ENCODE measurements at regions not wholly inside any gene's neighbourhood (a gene's known extent, or its start where the extent isn't known, plus 50 kb on each side); places are given as distances from the start of the nearest gene placed in this dataset.

- no peaks in the 10 kb centered on the region for H3K79me2 ChIP-seq (ENCODE audit: low read length)
- ATAC-seq, result no peak
- POLR2A ChIA-PET (ENCODE audit: unreplicated experiment), result no interaction called here
- no peak overlapping the region for H3K9ac ChIP-seq (ENCODE audit: low read length)
- no peak overlapping the region for H3K27ac ChIP-seq (ENCODE audit: low read length)
- H3K27me3 ChIP-seq (ENCODE audit: low read length), result no peaks in the 10 kb centered on the region
- TF ChIP-seq EZH2 (IDR thresholded peaks at IDR 0.05; ENCODE audit: low read length, unreplicated experiment) (no peak), EZH2phosphoT487 (IDR thresholded peaks at IDR 0.05; ENCODE audit: borderline replicate concordance, low read length) (no peak)
- TF ChIP-seq, protein P1, sequence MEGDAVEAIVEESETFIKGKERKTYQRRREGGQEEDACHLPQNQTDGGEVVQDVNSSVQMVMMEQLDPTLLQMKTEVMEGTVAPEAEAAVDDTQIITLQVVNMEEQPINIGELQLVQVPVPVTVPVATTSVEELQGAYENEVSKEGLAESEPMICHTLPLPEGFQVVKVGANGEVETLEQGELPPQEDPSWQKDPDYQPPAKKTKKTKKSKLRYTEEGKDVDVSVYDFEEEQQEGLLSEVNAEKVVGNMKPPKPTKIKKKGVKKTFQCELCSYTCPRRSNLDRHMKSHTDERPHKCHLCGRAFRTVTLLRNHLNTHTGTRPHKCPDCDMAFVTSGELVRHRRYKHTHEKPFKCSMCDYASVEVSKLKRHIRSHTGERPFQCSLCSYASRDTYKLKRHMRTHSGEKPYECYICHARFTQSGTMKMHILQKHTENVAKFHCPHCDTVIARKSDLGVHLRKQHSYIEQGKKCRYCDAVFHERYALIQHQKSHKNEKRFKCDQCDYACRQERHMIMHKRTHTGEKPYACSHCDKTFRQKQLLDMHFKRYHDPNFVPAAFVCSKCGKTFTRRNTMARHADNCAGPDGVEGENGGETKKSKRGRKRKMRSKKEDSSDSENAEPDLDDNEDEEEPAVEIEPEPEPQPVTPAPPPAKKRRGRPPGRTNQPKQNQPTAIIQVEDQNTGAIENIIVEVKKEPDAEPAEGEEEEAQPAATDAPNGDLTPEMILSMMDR (conservative IDR thresholded peaks at IDR 0.05; ENCODE audit: low read depth, low read length), result no peak
- H3F3A ChIP-seq (ENCODE audit: low read length, unreplicated experiment), result no peaks in the 10 kb centered on the region
- no peaks in the 10 kb centered on the region for H4K20me1 ChIP-seq (ENCODE audit: low read length)
- BruUV-seq (replicated peaks), result no TSS peak
- CTCF ChIA-PET, result no interaction called here
- DNase-seq, result peak; percentile 29
- no peaks in the 10 kb centered on the region for H3K9me2 ChIP-seq (replicated peaks; ENCODE audit: low read length)
- H3K4me3 ChIP-seq (ENCODE audit: low read length), result no peak overlapping the region
- H3K4me1 ChIP-seq (ENCODE audit: insufficient read depth, low read length), result peaks cover 46% of the 10 kb centered on the region
- intact Hi-C loops (cut with micrococcal nuclease), result loop anchor here (10.0 kb wide), 2 partner anchors 223 to 283 kb away; no protein-coding TSS in a partner anchor
- H3K36me3 ChIP-seq (ENCODE audit: low read depth, low read length), result no peaks in the 10 kb centered on the region
- H3K9me3 ChIP-seq (ENCODE audit: low read length), result no peaks in the 10 kb centered on the region
- H3K4me2 ChIP-seq (ENCODE audit: low read length), result no peak overlapping the region
- H2AFZ ChIP-seq (ENCODE audit: low read length), result no peak overlapping the region
Measured at GRCh38 chr1:221881805-221882581, 140.1 kb upstream of the DUSP10 start.

DNA sequence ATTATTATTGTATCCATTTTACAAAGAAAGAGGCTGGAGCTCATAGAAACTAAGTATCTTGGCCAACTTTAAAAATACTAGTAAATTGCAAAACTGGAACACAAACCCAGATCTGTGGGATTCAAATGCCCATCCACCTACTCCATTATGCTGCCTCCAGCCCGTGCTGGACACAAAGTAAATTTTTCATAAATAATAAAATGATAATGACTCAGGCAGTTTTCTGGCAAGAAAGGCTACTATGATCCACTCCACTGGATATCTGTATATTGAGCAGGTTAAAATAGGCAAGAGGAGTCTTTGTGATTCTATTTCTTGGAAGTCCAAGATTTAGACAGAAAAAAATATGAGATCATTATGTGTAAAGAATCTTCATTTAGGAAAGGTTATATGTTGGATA is 138.3 kb upstream of the DUSP10 start:
- Histone ChIP-seq H3K4me3 (ENCODE audit: low read length) (no peak overlapping the region), H3K4me2 (ENCODE audit: low read length) (no peak overlapping the region), H3K4me1 (ENCODE audit: insufficient read depth, low read length) (peaks cover 33% of the 10 kb centered on the region), H4K20me1 (ENCODE audit: low read length) (no peaks in the 10 kb centered on the region), H3K9me2 (replicated peaks; ENCODE audit: low read length) (no peaks in the 10 kb centered on the region), H3K27me3 (ENCODE audit: low read length) (no peaks in the 10 kb centered on the region), H3K36me3 (ENCODE audit: low read depth, low read length) (no peaks in the 10 kb centered on the region), H3K27ac (ENCODE audit: low read length) (no peak overlapping the region), H3K9ac (ENCODE audit: low read length) (no peak overlapping the region), H3F3A (ENCODE audit: low read length, unreplicated experiment) (no peaks in the 10 kb centered on the region), H2AFZ (ENCODE audit: low read length) (no peak overlapping the region), H3K79me2 (ENCODE audit: low read length) (no peaks in the 10 kb centered on the region), H3K9me3 (ENCODE audit: low read length) (no peaks in the 10 kb centered on the region)
- TF ChIP-seq EZH2phosphoT487 (IDR thresholded peaks at IDR 0.05; ENCODE audit: borderline replicate concordance, low read length) (no peak), EZH2 (IDR thresholded peaks at IDR 0.05; ENCODE audit: low read length, unreplicated experiment) (no peak)
- TF ChIP-seq, protein P1 (conservative IDR thresholded peaks at IDR 0.05; ENCODE audit: low read depth, low read length), result no peak
- ChIA-PET CTCF (no interaction called here), POLR2A (ENCODE audit: unreplicated experiment) (no interaction called here)
- intact Hi-C loops (cut with micrococcal nuclease), result loop anchor here (10.0 kb wide), 2 partner anchors 225 to 285 kb away; no protein-coding TSS in a partner anchor
- BruUV-seq (replicated peaks), result no TSS peak
- ATAC-seq (peak; percentile 90), DNase-seq (peak; percentile 61)

DNA sequence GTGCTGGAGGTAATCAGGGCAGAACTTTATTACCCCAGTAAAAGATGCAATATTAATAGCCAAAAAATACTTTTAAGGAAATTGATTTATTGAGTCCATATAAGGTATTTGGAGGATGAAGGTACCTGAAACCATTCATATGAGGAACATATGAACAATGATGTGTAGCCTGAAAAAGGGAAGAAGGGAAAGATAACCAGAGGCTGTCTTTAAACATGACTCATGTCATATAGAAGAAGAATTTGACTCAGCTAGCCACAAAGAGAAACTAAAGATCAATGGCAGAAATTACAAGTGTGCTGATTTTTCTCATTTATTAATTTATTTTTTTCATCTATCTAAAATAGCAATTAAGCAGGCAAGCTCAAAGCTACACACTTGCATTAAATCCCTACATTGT is 136.2 kb upstream of the DUSP10 start:
- no peak overlapping the region for H3K4me3 ChIP-seq (ENCODE audit: low read length)
- no peaks in the 10 kb centered on the region for H3K9me2 ChIP-seq (replicated peaks; ENCODE audit: low read length)
- H3K9me3 ChIP-seq (ENCODE audit: low read length), result no peaks in the 10 kb centered on the region
- no peaks in the 10 kb centered on the region for H3K27me3 ChIP-seq (ENCODE audit: low read length)
- no peak overlapping the region for H3K4me2 ChIP-seq (ENCODE audit: low read length)
- DNase-seq (peak; percentile 57), ATAC-seq (peak; percentile 30)
- H3K27ac ChIP-seq (ENCODE audit: low read length), result no peak overlapping the region
- no peaks in the 10 kb centered on the region for H3K79me2 ChIP-seq (ENCODE audit: low read length)
- peaks cover 33% of the 10 kb centered on the region for H3K4me1 ChIP-seq (ENCODE audit: insufficient read depth, low read length)
- no TSS peak for BruUV-seq (replicated peaks)
- no peak overlapping the region for H2AFZ ChIP-seq (ENCODE audit: low read length)
- no peak overlapping the region for H3K9ac ChIP-seq (ENCODE audit: low read length)
- intact Hi-C loops (cut with micrococcal nuclease), result no loop called here
- CTCF ChIA-PET, result no interaction called here
- H4K20me1 ChIP-seq (ENCODE audit: low read length), result no peaks in the 10 kb centered on the region
- POLR2A ChIA-PET (ENCODE audit: unreplicated experiment), result no interaction called here
- no peaks in the 10 kb centered on the region for H3K36me3 ChIP-seq (ENCODE audit: low read depth, low read length)
- TF ChIP-seq EZH2 (IDR thresholded peaks at IDR 0.05; ENCODE audit: low read length, unreplicated experiment), result no peak
- TF ChIP-seq, protein P1 (conservative IDR thresholded peaks at IDR 0.05; ENCODE audit: low read depth, low read length), result no peak
- TF ChIP-seq EZH2phosphoT487 (IDR thresholded peaks at IDR 0.05; ENCODE audit: borderline replicate concordance, low read length), result no peak
- H3F3A ChIP-seq (ENCODE audit: low read length, unreplicated experiment), result no peaks in the 10 kb centered on the region

Measured in PC-3 (cell line).